HepG2 (cell line): ENCODE measurements at regions not wholly inside any gene's neighbourhood (a gene's known extent, or its start where the extent isn't known, plus 50 kb on each side); places are given as distances from the start of the nearest gene placed in this dataset.

ENCODE experiments used
- ATAC-seq: fragments of 200-7000 bp; cut with Tn5 transposase; 3 replicates; pipeline ENCODE4 v1.9.1; 2020; ENCODE audit warnings: mild to moderate bottlenecking, moderate library complexity
- BruUV-seq: library from RNA; stranded (reverse); fragments of 400-500 nt; replicated peaks from 2 replicates; lab custom pipeline; 2021; lab: Mats Ljungman, UMichigan
- CTCF ChIA-PET: fragments of 300-600 bp; formaldehyde crosslinking; extraction: SDS; loops from one replicate; lab custom pipeline; 2021; ENCODE audit warnings: low total read pairs, inconsistent platforms, low intra/inter-chr PET ratio; lab: Yijun Ruan, JAX
- POLR2A ChIA-PET: fragments of 350-600 bp; sonication (Branson Sonifier 250); formaldehyde crosslinking; loops from one replicate; lab custom pipeline; 2020; ENCODE audit warnings: antibody characterized with exemption, inconsistent platforms; lab: Yijun Ruan, JAX
- DNase-seq: peaks from one replicate; pipeline ENCODE4 v3.0.0-alpha.2; 2015; ENCODE audit warnings: low spot score
- FAIRE-seq: peaks from 3 replicates; lab custom pipeline; 2011; peaks lifted over from hg19 to GRCh38; lab: Jason Lieb, UNC
- H2AFZ ChIP-seq: one replicate; pipeline ENCODE4 v1.6.1; 2011; ENCODE audit warnings: low read length, inconsistent platforms
- H3K27ac ChIP-seq: fragments of 300-600 bp; 3 replicates; pipeline ENCODE4 v1.8.0; 2011; ENCODE audit warnings: mixed run types, mild to moderate bottlenecking, mixed read lengths, low read length, inconsistent platforms; ENCODE audit not compliant: insufficient read depth; ENCODE audit errors: extremely low read length
- H3K27me3 ChIP-seq, 2 experiments: fragments of 200-600 bp in 1 of 2; 2 replicates in 1 of 2; 3 replicates in 1 of 2; pipeline versions ENCODE4 v1.6.0 to v1.8.0; 2011; ENCODE audit warnings: low read length in 2 of 2, mild to moderate bottlenecking in 2 of 2, moderate library complexity in 2 of 2, inconsistent platforms in 1 of 2; ENCODE audit not compliant: insufficient read depth in 2 of 2, control insufficient read depth in 1 of 2
- H3K36me3 ChIP-seq, 2 experiments: fragments of 200-600 bp in 1 of 2; replicated peaks in 1 of 2; 2 replicates in 1 of 2; 3 replicates in 1 of 2; pipeline versions ENCODE4 v1.5.1 to v1.8.0; 2011; ENCODE audit warnings: low read length in 2 of 2, inconsistent platforms in 1 of 2; ENCODE audit not compliant: insufficient read depth in 2 of 2, control insufficient read depth in 1 of 2
- H3K4me1 ChIP-seq: 2 replicates; pipeline ENCODE4 v1.5.1; 2012; ENCODE audit warnings: low read length, inconsistent platforms; ENCODE audit not compliant: insufficient read depth
- H3K4me2 ChIP-seq: 2 replicates; pipeline ENCODE4 v1.6.0; 2011; ENCODE audit warnings: low read depth, low read length, inconsistent platforms
- H3K4me3 ChIP-seq, 3 experiments: fragments of 200-600 bp in 1 of 3; sonication (generic), shearing (Covaris generic) in 1 of 3; replicated peaks in 1 of 3; 2 replicates each; pipeline ENCODE4 v1.5.1; 2011 to 2016; ENCODE audit warnings: low read length in 3 of 3, inconsistent platforms in 2 of 3, low read depth in 2 of 3, mild to moderate bottlenecking in 2 of 3, control low read depth in 1 of 3, mixed read lengths in 1 of 3; ENCODE audit not compliant: insufficient read depth in 1 of 3
- H3K79me2 ChIP-seq: one replicate; pipeline ENCODE4 v1.6.1; 2011; ENCODE audit warnings: low read length, inconsistent platforms; ENCODE audit not compliant: insufficient read depth
- H3K9ac ChIP-seq: 2 replicates; pipeline ENCODE4 v1.6.0; 2011; ENCODE audit warnings: mild to moderate bottlenecking, low read depth, low read length, inconsistent platforms; ENCODE audit not compliant: insufficient read depth
- H3K9me3 ChIP-seq: 2 replicates; pipeline ENCODE4 v1.5.1; 2012; ENCODE audit warnings: mild to moderate bottlenecking, low read length
- H4K20me1 ChIP-seq: 2 replicates; pipeline ENCODE4 v1.6.0; 2011; ENCODE audit warnings: inconsistent platforms, mild to moderate bottlenecking, low read length, moderate library complexity; ENCODE audit not compliant: insufficient read depth
- AKAP8 ChIP-seq: sonication (generic); formaldehyde crosslinking; IDR thresholded peaks from 2 replicates; pipeline ENCODE4 v1.5.1; 2020; ENCODE audit warnings: mild to moderate bottlenecking, missing genetic modification reagents
- ARHGAP35 ChIP-seq: sonication (generic); formaldehyde crosslinking; IDR thresholded peaks from 2 replicates; pipeline ENCODE4 v1.9.0; 2022; ENCODE audit warnings: mild to moderate bottlenecking, inconsistent platforms, moderate library complexity, missing genetic modification reagents, borderline replicate concordance
- ATRX ChIP-seq: sonication (generic); formaldehyde crosslinking; IDR thresholded peaks from 2 replicates; pipeline ENCODE4 v1.4.0; 2020; ENCODE audit warnings: missing genetic modification reagents, borderline replicate concordance
- CCAR2 ChIP-seq: fragments of 200-400 bp; formaldehyde crosslinking; optimal IDR thresholded peaks from 2 replicates; pipeline ENCODE3; 2018; ENCODE audit warnings: low read depth, mild to moderate bottlenecking, low read length, moderate library complexity
- KLF9 ChIP-seq: IDR thresholded peaks from 2 replicates; pipeline ENCODE4 v1.6.1; 2016; ENCODE audit warnings: low read depth
- PHF21A ChIP-seq: sonication (generic); formaldehyde crosslinking; IDR thresholded peaks from 2 replicates; pipeline ENCODE4 v1.5.0; 2020; ENCODE audit warnings: mild to moderate bottlenecking, missing genetic modification reagents
- THAP11 ChIP-seq: IDR thresholded peaks from 2 replicates; pipeline ENCODE4 v1.6.1; 2016; ENCODE audit warnings: missing biosample characterization, missing genetic modification reagents
- ZFX ChIP-seq: sonication (generic); formaldehyde crosslinking; IDR thresholded peaks from 2 replicates; pipeline ENCODE4 v1.4.0; 2020; ENCODE audit warnings: mild to moderate bottlenecking, low read depth, missing genetic modification reagents, moderate library complexity
- ZNF512B ChIP-seq: sonication (generic); formaldehyde crosslinking; IDR thresholded peaks from 2 replicates; pipeline ENCODE4 v1.5.1; 2020; ENCODE audit warnings: missing genetic modification reagents, mild to moderate bottlenecking, borderline replicate concordance
- ZNF598 ChIP-seq: sonication (generic); formaldehyde crosslinking; IDR thresholded peaks from 2 replicates; pipeline ENCODE4 v1.5.1; 2020; ENCODE audit warnings: mild to moderate bottlenecking, missing genetic modification reagents, borderline replicate concordance
- ZNF616 ChIP-seq: sonication (generic); formaldehyde crosslinking; IDR thresholded peaks from 2 replicates; pipeline ENCODE4 v1.5.0; 2020; ENCODE audit warnings: low read depth, mild to moderate bottlenecking, missing genetic modification reagents
- ZNF724P ChIP-seq: sonication (generic); formaldehyde crosslinking; IDR thresholded peaks from 2 replicates; pipeline ENCODE4 v1.8.0; 2022; ENCODE audit warnings: missing genetic modification reagents, borderline replicate concordance
- WGBS: methylation state at CpG from one replicate; pipeline ENCODE4 v1.1.6; 2017; ENCODE audit warnings: low lambda C conversion rate; 5-methylcytosine and 5-hydroxymethylcytosine counted together
- in situ Hi-C: cut with HindIII; loops from 2 replicates; pipeline ENCODE4 v1.10.0; 2017; ENCODE audit warnings: low pct_unique_long_range_greater_than_20kb; ENCODE audit not compliant: extremely low pct_ligation_motif_present
- intact Hi-C: fragments of 100-400 bp; cut with micrococcal nuclease; formaldehyde crosslinking; loops from one replicate; pipeline ENCODE4 v1.10.0; 2022; ENCODE audit not compliant: unreplicated experiment
- TF ChIP-seq, protein P1 (sequence below), 2 experiments: fragments of 450-650 bp in 1 of 2; sonication (generic) in 1 of 2; formaldehyde crosslinking; IDR thresholded peaks; 2 replicates each; pipeline versions ENCODE4 v1.5.0 to v1.8.0; 2020 to 2022; ENCODE audit warnings: mild to moderate bottlenecking in 1 of 2, missing genetic modification reagents in 1 of 2

DNA sequence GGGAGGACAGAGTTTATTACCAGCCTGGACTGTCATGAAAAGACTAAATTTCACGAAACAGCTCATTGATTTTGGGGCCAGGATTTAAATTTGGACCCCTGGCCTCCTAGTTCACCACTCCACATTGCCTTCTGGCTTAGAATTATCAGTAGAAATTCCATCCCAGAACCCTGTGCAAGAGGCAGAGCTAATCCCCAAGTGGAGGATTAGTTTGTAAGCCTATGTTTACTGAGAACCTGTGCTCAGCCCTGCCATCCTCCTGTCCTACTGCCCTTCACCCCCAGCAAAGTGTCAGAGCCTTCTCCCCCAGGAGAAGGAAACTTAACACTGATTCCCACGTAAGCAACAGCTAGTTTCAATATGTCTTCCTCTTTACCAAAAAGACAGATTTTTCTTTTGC, 99.4 kb downstream of the SST start (continued):
- TF ChIP-seq, protein P1, sequence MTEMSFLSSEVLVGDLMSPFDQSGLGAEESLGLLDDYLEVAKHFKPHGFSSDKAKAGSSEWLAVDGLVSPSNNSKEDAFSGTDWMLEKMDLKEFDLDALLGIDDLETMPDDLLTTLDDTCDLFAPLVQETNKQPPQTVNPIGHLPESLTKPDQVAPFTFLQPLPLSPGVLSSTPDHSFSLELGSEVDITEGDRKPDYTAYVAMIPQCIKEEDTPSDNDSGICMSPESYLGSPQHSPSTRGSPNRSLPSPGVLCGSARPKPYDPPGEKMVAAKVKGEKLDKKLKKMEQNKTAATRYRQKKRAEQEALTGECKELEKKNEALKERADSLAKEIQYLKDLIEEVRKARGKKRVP (CRISPR knock-in tag; IDR thresholded peaks at IDR 0.05): no peak
- TF ChIP-seq THAP11 (CRISPR knock-in tag): no peak
- no peak for TF ChIP-seq AKAP8 (CRISPR knock-in tag)
- TF ChIP-seq ZNF512B: no peak
- no peak for TF ChIP-seq PHF21A

DNA sequence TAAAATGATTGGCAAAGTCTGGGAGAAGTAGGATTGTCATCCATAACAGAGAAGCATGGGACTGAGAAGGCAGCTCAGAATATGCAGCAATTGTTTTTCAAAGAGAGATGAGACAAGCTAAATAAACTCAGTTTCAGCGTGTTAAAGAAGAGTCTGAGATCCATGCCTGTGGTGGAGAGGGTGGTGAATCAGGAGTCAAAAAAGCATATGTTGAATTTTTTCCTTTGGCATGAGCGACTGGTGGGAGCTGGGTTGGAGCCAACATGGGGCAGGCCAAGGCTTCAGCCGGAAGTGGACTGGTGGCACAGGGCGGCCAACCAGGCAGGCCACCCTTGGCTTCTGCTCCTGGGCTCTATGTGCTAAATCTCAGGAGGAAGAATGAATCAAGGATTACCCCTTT, 102.0 kb downstream of the SST start:
- no peak overlapping the region for H3K27ac ChIP-seq
- ChIA-PET POLR2A (no interaction called here), CTCF (no interaction called here)
- no peaks in the 10 kb centered on the region for H3K9me3 ChIP-seq
- intact Hi-C loops: no loop called here
- peaks cover 8% of the 10 kb centered on the region for H3K4me1 ChIP-seq
- H2AFZ ChIP-seq: no peak overlapping the region
- BruUV-seq: no TSS peak
- no peak overlapping the region for H3K4me3 ChIP-seq
- no peak overlapping the region for H3K9ac ChIP-seq
- no peaks in the 10 kb centered on the region; a peak in 1 of 5 replicates for H3K27me3 ChIP-seq
- H4K20me1 ChIP-seq: no peaks in the 10 kb centered on the region
- TF ChIP-seq ZFX: no peak
- no peak for TF ChIP-seq ZNF616 (CRISPR knock-in tag)
- no peak for TF ChIP-seq ZNF598 (CRISPR knock-in tag)
- TF ChIP-seq ZNF724P: no peak
- no peak for TF ChIP-seq ATRX (CRISPR knock-in tag)
- no peak for TF ChIP-seq KLF9 (CRISPR knock-in tag)
- no peak for TF ChIP-seq CCAR2
- TF ChIP-seq ARHGAP35: no peak
- TF ChIP-seq, all 625 proteins: peak for 0
- Histone ChIP-seq H3K36me3 (no peaks in the 10 kb centered on the region), H3K4me2 (no peak overlapping the region), H3K79me2 (no peaks in the 10 kb centered on the region)
- in situ Hi-C loops: no loop called here
- no peak for ATAC-seq
- WGBS: 22% methylated on average over 4 of the region's 4 CpGs
- DNase-seq: no peak
- no peak for FAIRE-seq
